HepG2 (cell line): ENCODE measurements at regions not wholly inside any gene's neighbourhood (a gene's known extent, or its start where the extent isn't known, plus 50 kb on each side); places are given as distances from the start of the nearest gene placed in this dataset.

Experiments used
- ARID2 ChIP-seq: sonication (generic); formaldehyde crosslinking; IDR thresholded peaks from 2 replicates; pipeline ENCODE4 v1.8.1; 2022; ENCODE audit warnings: mild to moderate bottlenecking, missing genetic modification reagents, borderline replicate concordance
- ARNT2 ChIP-seq: sonication (generic); formaldehyde crosslinking; IDR thresholded peaks from 2 replicates; pipeline ENCODE4 v1.8.0; 2022; ENCODE audit warnings: mild to moderate bottlenecking, low read depth, missing genetic modification reagents, moderate library complexity
- CBX5 ChIP-seq: sonication (generic); formaldehyde crosslinking; IDR thresholded peaks from 2 replicates; pipeline ENCODE4 v1.4.0; 2020; ENCODE audit warnings: missing genetic modification reagents, borderline replicate concordance
- ELF3 ChIP-seq: IDR thresholded peaks from 2 replicates; pipeline ENCODE4 v1.6.1; 2016; ENCODE audit warnings: missing genetic modification reagents, missing compliant biosample characterization
- EP300 ChIP-seq, 3 experiments: sonication (generic) in 1 of 3; formaldehyde crosslinking in 1 of 3; IDR thresholded peaks; 2 replicates each; pipeline versions ENCODE4 v1.5.1 to v1.6.1; 2011 to 2020; ENCODE audit warnings: low read depth in 2 of 3, low read length in 2 of 3, borderline replicate concordance in 1 of 3, improper control_type of control experiment in 1 of 3, mild to moderate bottlenecking in 1 of 3, missing genetic modification reagents in 1 of 3, moderate library complexity in 1 of 3
- HNF4G ChIP-seq, 2 experiments: sonication (generic) in 1 of 2; formaldehyde crosslinking in 1 of 2; IDR thresholded peaks; 2 replicates each; pipeline versions ENCODE4 v1.4.0 to v1.6.1; 2011 to 2020; ENCODE audit warnings: borderline replicate concordance in 2 of 2, low read depth in 2 of 2, mild to moderate bottlenecking in 2 of 2, low read length in 1 of 2, missing genetic modification reagents in 1 of 2, moderate library complexity in 1 of 2
- IRX3 ChIP-seq: sonication (generic); formaldehyde crosslinking; IDR thresholded peaks from 2 replicates; pipeline ENCODE4 v1.8.1; 2023; ENCODE audit warnings: mild to moderate bottlenecking, low read depth, missing genetic modification reagents, borderline replicate concordance
- NCOA2 ChIP-seq: sonication (generic); formaldehyde crosslinking; IDR thresholded peaks from 2 replicates; pipeline ENCODE4 v1.8.0; 2022; ENCODE audit warnings: inconsistent platforms
- RXRA ChIP-seq: sonication (generic); formaldehyde crosslinking; IDR thresholded peaks from 2 replicates; pipeline ENCODE4 v1.5.1; 2020; ENCODE audit warnings: missing genetic modification reagents
- THAP7 ChIP-seq: sonication (generic); formaldehyde crosslinking; IDR thresholded peaks from 2 replicates; pipeline ENCODE4 v1.8.1; 2023; ENCODE audit warnings: mild to moderate bottlenecking, missing genetic modification reagents
- TRAFD1 ChIP-seq: sonication (generic); formaldehyde crosslinking; IDR thresholded peaks from 2 replicates; pipeline ENCODE4 v1.5.1; 2020; ENCODE audit warnings: missing genetic modification reagents, mild to moderate bottlenecking, borderline replicate concordance
- ZBTB26 ChIP-seq: IDR thresholded peaks from 2 replicates; pipeline ENCODE4 v1.6.1; 2016; ENCODE audit warnings: missing compliant biosample characterization, missing genetic modification reagents, borderline replicate concordance
- ZNF138 ChIP-seq: sonication (generic); formaldehyde crosslinking; IDR thresholded peaks from 2 replicates; pipeline ENCODE4 v1.5.0; 2020; ENCODE audit warnings: mild to moderate bottlenecking, low read depth, missing genetic modification reagents
- ZNF180 ChIP-seq: sonication (generic); formaldehyde crosslinking; IDR thresholded peaks from 2 replicates; pipeline ENCODE4 v1.4.0; 2020; ENCODE audit warnings: low read depth, missing genetic modification reagents, borderline replicate concordance
- ZNF20 ChIP-seq: sonication (generic); formaldehyde crosslinking; IDR thresholded peaks from 2 replicates; pipeline ENCODE4 v1.4.0; 2020; ENCODE audit warnings: mild to moderate bottlenecking, moderate library complexity, missing genetic modification reagents
- ZNF280B ChIP-seq: sonication (generic); formaldehyde crosslinking; IDR thresholded peaks from 2 replicates; pipeline ENCODE4 v1.5.0; 2020; ENCODE audit warnings: missing genetic modification reagents, mild to moderate bottlenecking, borderline replicate concordance
- ZNF598 ChIP-seq: sonication (generic); formaldehyde crosslinking; IDR thresholded peaks from 2 replicates; pipeline ENCODE4 v1.5.1; 2020; ENCODE audit warnings: mild to moderate bottlenecking, missing genetic modification reagents, borderline replicate concordance
- TF ChIP-seq, protein P1 (sequence below): sonication (generic); formaldehyde crosslinking; IDR thresholded peaks from 2 replicates; pipeline ENCODE4 v1.4.0; 2020; ENCODE audit warnings: missing genetic modification reagents, borderline replicate concordance

- no peak for TF ChIP-seq TRAFD1 (CRISPR knock-in tag)
- TF ChIP-seq ARID2, result 0 out of 2 replicates have a peak, but pooled peaks have one; percentile 62
- TF ChIP-seq ZNF598 (CRISPR knock-in tag), result peak; percentile 31; the same call in 1 of the 2 replicates
- TF ChIP-seq EP300 (IDR thresholded peaks at IDR 0.05; ENCODE audit: low read depth in 2 of 2, low read length in 2 of 2), result no peak
- peak; percentile 31; the same call in 1 of the 2 replicates for TF ChIP-seq EP300 (CRISPR knock-in tag; IDR thresholded peaks at IDR 0.05; ENCODE audit: borderline replicate concordance)
- TF ChIP-seq CBX5 (CRISPR knock-in tag), result peak; percentile 84; the same call in 1 of the 2 replicates
- TF ChIP-seq IRX3 (CRISPR knock-in tag), result peak; percentile 41; the same call in 1 of the 2 replicates
- no peak for TF ChIP-seq HNF4G (IDR thresholded peaks at IDR 0.05; ENCODE audit: borderline replicate concordance, low read depth, low read length)
- TF ChIP-seq HNF4G (CRISPR knock-in tag; IDR thresholded peaks at IDR 0.05; ENCODE audit: borderline replicate concordance, low read depth), result 0 out of 2 replicates have a peak, but pooled peaks have one; percentile 41
- TF ChIP-seq, protein P1, sequence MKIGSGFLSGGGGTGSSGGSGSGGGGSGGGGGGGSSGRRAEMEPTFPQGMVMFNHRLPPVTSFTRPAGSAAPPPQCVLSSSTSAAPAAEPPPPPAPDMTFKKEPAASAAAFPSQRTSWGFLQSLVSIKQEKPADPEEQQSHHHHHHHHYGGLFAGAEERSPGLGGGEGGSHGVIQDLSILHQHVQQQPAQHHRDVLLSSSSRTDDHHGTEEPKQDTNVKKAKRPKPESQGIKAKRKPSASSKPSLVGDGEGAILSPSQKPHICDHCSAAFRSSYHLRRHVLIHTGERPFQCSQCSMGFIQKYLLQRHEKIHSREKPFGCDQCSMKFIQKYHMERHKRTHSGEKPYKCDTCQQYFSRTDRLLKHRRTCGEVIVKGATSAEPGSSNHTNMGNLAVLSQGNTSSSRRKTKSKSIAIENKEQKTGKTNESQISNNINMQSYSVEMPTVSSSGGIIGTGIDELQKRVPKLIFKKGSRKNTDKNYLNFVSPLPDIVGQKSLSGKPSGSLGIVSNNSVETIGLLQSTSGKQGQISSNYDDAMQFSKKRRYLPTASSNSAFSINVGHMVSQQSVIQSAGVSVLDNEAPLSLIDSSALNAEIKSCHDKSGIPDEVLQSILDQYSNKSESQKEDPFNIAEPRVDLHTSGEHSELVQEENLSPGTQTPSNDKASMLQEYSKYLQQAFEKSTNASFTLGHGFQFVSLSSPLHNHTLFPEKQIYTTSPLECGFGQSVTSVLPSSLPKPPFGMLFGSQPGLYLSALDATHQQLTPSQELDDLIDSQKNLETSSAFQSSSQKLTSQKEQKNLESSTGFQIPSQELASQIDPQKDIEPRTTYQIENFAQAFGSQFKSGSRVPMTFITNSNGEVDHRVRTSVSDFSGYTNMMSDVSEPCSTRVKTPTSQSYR (CRISPR knock-in tag), result peak; percentile 29; the same call in 1 of the 2 replicates
- TF ChIP-seq ZBTB26, result 0 out of 2 replicates have a peak, but pooled peaks have one; percentile 46
- TF ChIP-seq ZNF180, result no peak
- TF ChIP-seq ZNF20 (CRISPR knock-in tag), result no peak
- TF ChIP-seq RXRA, result no peak
- peak; percentile 54; the same call in 1 of the 2 replicates for TF ChIP-seq ELF3
- TF ChIP-seq ARNT2 (CRISPR knock-in tag), result no peak
- TF ChIP-seq THAP7, result no peak
- TF ChIP-seq ZNF280B (CRISPR knock-in tag), result no peak
- TF ChIP-seq NCOA2 (CRISPR knock-in tag), result 0 out of 2 replicates have a peak, but pooled peaks have one; percentile 42
- TF ChIP-seq ZNF138, result no peak
Observed at GRCh38 chr1:21368515-21369289, 71.2 kb upstream of the NBPF3 start (continued).
